ENCODE measurements at regions not wholly inside any gene's neighbourhood (a gene's known extent, or its start where the extent isn't known, plus 50 kb on each side); places are given as distances from the start of the nearest gene placed in this dataset.
"Not testable (repeated sequence)": the region's sequence is repeated elsewhere in the genome, so short reads cannot be mapped to it uniquely, and the experiment has no call there.

DNA sequence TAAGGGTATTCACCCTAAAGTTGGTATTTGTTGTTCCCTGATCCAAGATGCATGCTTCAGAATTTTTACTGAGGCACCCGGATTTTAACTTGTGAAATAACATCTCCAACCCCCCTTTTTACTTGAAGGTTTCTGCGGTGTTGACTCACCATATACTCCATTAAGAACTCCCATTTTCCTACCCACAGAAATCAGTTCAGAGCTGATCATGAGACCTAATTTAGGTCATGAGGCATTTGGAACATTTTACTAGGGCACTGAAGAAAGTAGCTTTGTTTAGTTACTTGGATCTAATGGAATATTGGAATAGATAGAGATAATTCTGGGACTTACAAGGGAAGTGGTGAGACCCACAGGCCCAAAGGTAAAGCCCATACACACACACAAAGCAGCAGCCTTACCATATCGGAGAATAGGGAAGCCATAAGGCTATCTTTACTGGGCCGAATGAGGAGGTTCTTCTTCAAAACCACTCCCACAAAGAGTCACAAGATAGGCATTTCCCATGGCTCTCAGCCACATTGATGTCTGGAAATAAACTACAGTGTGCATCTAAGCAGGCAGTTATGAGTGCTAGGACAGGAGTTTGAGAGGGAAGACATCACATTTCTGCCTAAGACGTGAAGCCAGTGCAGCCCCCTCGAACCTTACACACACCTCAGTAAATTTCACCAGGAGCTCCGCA, 681.0 kb upstream of the LRRTM4 start:
- no peak for DNase-seq (ENCODE audit: extremely low read depth in 1 of 11, low read depth in 9 of 11, low spot score in 4 of 11)

DNA sequence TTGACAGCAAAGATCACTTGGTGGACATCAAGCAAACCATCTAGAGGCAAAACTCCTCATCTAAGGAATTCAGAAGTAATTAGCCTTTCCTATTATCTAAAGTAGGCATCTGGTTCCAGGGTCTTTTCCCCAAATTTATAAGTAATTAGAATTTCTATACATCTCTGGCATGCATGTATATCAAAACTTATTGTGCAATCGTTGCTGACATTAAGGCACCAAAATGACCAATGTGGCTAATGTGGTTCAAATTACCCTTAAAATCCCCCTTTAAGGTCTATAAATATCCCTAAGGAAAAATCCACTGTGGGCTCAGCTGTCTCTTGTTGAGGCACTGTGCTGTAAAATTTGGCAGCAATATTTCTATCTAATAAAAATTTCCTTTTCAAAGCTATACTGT, 695.9 kb upstream of the LRRTM4 start:
- no peak for DNase-seq (ENCODE audit: extremely low read depth in 1 of 11, low read depth in 9 of 11, low spot score in 4 of 11)

DNA sequence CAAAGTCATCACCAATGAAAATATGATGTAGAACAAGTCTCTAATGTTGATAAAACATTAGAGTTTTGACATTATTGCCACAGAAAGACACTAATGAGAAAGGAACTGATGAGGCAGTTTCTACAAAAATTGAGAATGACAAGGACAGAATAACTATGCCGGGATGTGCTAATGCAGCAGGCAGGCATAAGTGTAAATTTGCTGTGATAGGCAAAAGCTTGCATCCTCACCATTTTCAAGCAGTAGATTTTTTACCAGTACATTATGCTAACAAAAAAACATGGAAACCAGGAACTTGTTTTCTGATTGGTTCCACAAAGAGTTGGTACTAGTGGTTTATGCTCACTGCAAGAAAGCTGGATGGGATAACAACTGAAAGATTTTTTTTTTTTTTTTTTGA, 715.5 kb upstream of the LRRTM4 start:
- no peak for DNase-seq (ENCODE audit: extremely low read depth in 1 of 11, low read depth in 9 of 11, low spot score in 4 of 11)

DNA sequence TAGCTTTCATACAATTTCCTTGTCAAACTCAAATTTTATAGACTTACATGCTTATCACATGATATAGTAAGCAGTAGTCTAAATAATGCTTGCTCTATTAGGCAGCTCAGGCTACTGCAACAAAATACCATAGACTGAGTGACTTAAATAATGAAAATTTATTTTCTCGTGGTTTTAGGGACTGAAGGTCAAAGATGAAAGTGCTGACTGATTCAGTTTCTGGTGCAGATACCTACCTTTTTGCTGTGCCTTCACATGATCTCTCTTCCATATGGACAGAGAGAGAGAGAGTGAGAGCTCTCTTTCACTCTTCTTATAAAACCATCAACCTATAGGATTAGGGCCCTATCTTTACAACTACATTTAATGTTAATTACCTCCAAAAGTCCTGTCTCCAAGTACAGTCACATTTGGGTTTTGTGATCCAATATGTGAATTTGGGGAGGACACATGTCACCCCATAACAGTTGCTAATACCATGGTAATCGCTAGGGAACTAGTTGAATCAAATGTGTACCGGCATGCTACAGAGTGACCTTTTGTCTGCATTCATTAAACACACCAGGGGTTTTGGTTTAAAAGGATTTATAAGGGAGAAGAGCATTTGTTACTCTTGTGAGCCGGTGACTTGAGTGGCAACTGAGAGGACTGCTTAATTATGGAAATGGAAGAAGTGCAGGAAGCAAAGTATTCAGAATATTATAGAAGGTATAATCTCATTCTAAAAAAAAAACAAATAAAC, 723.4 kb upstream of the LRRTM4 start:
- no peak for DNase-seq (ENCODE audit: extremely low read depth in 1 of 11, low read depth in 9 of 11, low spot score in 4 of 11)

DNA sequence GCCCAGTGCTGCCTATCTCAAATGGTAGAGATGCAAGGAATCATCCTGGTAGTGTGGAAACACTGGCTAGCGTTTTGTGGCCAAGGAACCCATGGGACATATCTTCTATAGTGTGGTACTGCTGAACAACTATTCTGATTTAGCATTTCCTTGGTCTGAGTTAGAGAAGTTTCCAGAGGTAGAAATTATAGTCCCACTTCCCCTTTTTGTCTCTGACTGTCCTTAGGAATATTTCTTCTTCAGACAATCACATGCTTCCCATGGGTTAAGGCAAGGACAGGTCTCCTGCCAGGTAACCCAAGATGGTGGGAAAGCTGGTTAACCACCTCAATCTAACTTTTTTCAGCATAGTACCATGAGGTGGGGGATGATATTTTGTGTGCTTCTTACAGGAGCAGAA, 729.5 kb upstream of the LRRTM4 start:
- no peak for DNase-seq (ENCODE audit: extremely low read depth in 1 of 11, low read depth in 9 of 11, low spot score in 4 of 11)

DNA sequence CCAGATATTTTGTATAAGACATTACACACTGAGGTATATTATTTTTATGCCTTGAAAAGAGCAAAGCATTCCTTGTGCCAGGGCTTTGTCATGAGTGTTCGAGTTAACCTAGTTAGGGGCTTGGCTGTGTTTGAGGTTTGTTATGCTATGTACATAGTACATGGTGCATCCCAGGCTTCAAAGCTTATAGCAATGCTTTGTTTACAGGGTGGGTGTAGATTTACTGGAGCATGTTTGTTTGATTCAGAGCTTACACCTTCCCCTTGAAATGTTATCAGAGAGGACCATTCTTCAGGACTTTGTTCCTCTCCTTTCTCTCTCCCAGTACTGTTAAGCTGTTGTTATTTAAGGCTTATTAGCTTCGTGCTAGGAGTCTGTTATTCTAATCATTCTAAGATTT, 738.7 kb upstream of the LRRTM4 start:
- no peak for DNase-seq (ENCODE audit: extremely low read depth in 1 of 11, low read depth in 9 of 11, low spot score in 4 of 11)

DNA sequence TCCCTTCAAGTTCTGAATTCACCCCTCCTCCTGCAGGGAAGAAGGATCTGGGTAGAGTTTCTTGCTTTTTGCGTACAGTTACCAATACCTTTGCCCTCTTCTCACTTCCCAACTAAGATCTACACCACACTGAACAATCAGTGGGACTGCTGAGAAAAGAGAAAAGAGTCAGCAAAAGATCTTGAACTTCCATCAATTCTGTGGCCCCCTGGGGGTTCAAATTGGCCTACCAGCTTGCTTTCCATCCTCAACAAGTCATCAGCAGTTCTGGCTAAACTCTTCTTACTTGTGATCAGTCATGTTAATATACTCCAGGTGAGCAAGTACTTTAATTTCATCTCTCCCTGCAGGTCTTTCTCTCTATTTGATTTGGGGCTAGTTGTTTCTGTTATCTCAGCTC, 739.3 kb upstream of the LRRTM4 start:
- no peak for DNase-seq (ENCODE audit: extremely low read depth in 1 of 11, low read depth in 9 of 11, low spot score in 4 of 11)

DNA sequence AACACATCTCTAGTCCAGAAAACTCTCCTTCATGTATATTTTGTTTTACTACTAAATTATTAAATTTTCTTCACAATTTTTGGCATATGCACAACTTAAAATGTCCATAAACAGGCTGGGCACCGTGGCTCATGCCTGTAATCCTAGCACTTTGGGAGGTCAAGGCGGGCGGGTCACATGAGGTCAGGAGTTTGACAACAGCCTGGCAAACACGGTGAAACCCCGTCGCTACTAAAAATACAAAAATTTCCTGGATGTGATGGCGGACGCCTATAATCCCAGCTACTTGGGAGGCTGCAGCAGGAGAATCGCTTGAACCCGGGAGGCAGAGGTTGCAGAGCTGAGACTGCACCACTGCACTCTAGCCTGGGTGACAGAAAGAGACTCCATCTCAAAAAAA, 739.9 kb upstream of the LRRTM4 start:
- not testable (repeated sequence) for DNase-seq (ENCODE audit: extremely low read depth in 1 of 11, low read depth in 9 of 11, low spot score in 4 of 11)

DNA sequence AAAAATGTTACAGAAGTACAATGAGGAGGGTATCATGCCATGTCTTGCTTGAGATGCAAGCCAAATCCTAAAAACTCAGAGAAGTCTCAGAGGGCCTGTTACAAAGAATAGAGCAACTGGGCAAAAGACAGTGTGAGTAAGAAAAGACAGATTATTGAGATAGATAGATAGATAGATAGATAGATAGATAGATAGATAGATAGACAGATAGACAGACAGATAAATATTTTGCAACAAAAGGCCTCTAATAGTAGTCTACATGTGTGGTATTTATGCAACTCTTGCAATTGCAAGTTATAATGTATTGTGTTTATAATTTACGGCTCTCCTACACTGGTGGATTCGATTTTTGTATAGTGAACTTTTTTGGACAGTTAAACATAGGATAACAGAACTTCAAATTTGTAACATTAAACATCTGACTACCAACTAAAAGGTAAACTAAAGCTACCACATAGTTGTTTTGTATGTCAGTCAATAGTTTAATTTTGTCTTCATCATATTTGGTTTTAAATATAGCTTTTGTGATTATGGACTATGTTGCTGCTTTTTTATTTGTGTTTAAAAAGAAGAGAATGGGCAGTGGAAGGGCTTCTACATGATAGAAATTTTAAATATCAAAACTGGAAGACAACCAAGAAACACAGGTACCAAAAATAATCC, 740.7 kb upstream of the LRRTM4 start:
- no peak for DNase-seq (ENCODE audit: extremely low read depth in 1 of 11, low read depth in 9 of 11, low spot score in 4 of 11)

DNA sequence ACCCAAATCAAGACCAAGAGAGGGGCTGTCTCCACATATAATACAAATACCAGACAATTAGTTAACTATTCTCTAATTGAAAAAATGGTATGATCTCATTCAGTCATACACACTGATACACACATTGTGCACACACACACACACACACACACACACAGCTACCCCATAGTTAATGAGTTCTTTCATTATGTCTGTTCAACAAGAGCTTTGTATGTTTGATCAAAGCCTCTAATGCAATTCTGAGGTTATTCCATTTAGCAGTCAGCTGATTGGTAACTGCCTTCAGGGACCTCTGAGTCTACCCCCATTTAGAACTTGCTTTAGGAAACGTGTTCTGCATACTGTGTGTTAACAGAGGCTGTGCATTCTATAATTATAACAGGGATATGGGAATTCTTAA, 741.4 kb upstream of the LRRTM4 start:
- DNase-seq (ENCODE audit: extremely low read depth in 1 of 11, low read depth in 9 of 11, low spot score in 4 of 11), result no peak

DNA sequence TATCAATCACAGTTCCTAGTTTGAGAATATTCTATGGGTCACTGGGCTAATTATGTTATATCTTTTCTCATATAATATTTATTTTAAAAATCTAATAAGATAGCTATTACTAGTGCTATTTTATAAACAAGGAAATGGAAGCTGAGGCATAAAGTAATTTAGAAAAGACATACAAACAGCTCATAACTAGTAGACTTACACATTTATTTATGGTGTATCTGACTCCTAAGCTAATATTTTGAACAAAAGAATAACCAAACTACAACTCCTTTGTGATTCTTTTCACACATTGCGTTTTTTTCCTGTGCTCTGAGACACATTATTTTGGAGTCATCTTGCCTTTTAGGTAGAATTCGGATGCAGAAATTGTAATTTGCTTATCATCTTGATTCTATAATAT, 742.0 kb upstream of the LRRTM4 start:
- no peak for DNase-seq (ENCODE audit: extremely low read depth in 1 of 11, low read depth in 9 of 11, low spot score in 4 of 11)

DNA sequence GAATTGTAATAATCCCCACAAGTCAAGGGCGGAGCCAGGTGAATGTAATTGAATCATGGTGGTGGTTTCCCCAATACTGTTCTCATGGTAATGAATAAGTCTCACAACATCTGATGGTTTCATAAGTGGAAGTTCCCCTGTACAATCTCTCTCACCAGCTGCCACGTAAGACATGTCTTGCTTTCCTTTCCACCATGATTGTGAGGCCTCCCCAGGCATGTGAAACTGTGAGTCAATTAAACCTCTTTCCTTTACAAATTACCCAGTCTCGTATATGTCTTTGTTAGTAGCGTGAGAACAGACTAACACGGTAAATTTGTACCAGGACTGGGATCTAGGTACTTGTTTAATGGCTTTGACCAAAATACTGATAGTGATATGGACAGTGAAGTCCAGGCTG, 744.3 kb upstream of the REG3G start:
- DNase-seq (ENCODE audit: extremely low read depth in 1 of 11, low read depth in 9 of 11, low spot score in 4 of 11), result no peak

DNA sequence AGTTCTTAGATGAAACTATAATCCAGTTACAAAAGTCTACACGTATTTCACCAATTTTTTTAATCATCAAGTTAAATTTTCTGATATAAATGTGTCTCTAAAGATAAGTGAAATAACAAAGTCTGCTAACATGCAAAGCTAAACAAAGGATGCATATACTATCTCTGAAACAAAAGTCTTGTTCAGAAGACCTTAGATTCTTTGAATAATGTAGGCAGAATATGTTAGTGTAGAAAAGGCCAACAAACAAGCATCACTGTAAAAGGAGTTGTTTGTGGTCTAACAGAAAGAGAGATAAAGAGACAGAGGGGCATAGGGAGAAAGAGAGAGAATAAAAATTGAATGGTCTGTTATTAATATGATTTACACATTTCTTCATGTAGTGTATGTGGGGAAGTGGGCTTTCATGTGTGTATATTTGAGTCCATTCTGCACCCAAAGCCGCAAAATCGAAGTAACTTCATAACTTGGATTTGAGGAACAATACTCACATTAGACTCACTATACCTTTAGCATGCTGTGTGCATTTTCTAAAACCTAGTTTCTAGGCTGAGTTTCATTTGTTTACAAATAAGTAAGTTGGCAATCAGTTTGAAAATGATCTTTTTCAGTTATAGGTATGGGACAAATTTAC, 734.8 kb upstream of the REG3G start:
- DNase-seq (ENCODE audit: extremely low read depth in 1 of 11, low read depth in 9 of 11, low spot score in 4 of 11), result no peak

DNA sequence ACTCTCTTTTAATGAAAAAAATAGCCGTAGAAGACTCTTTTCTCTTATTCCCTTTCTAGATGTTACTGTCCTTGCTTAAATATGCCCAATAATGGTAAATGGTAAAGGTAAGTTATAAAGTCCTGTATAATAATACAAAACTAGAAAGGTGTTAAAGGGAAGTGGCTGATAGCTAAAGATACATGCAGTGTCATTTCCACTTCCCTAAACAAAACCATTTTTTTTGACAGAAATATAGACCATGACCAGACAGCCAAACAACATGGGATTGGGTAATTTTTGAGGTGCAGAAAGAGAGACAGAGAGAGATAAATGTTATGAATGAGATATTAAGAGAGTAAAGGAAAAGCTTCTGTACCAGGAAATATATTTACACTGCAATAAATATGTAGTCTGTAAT, 731.7 kb upstream of the REG3G start:
- no peak for DNase-seq (ENCODE audit: extremely low read depth in 1 of 11, low read depth in 9 of 11, low spot score in 4 of 11)

DNA sequence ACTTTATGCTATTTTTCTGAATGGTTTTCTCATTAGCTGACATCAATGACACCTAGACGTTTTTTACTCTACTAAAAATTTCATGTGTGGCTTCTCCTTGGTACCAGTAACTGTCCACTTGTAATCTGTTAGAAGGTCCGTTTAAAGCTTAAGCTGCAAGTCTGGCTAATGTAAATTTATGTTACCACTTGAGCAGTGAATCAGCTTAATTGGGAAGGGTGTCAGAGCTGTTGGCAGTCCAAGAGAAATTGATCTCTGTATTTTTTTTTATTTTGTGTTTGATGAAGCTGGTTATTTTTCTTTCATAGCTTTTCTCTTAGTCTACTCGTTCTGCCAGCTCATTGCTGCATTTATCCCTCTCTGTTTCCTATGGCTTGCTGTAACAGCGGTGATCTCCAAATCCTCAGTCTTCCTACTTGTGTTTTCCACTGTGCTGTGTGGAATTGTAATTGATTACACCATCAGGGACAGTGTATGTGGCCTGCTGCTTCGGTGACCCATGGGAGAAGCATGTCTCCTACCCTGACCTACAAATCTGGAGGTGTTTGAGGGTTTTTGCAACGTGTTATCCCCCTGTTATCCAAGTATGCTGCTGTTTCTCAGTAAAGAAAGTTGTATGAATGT, 724.2 kb upstream of the REG3G start:
- DNase-seq (ENCODE audit: extremely low read depth in 1 of 11, low read depth in 9 of 11, low spot score in 4 of 11), result no peak

DNA sequence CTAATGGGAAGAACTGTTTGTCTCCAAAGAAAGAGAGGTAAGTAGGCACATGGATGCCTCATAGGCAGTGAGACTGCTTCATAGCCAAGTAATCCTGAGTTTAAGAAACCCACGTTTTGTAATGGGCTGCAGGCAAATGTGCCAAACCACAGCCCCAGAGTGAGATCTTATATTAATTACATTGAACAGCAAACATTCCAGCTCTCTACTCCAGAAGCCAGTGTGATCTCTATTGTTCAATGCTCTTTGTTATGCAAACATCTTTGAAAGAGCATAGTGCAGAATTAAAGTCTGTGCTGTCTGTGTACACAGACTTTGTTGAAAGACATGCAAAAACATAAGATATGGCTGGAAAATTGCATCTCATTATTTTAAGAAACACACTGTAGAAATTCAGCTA, 720.8 kb upstream of the REG3G start:
- DNase-seq (ENCODE audit: extremely low read depth in 1 of 11, low read depth in 9 of 11, low spot score in 4 of 11), result no peak

DNA sequence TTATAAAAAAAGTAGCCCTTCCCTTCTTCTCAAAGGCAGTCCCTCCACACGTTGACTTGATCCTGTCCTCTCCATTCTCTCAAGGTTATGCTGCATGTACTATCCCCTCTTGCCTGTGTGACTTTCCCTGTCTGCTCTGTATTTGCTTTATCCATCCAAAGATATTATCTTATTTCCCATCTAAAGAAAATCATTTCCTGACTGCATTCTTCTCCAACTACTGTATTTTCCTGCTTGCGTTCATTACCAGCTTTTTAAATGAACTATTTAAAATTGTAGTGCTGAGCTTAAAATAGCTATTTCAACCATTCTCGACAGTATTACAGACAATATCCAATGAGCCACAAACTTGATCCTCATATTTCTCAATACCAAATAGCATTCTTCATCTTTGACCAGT, 716.0 kb upstream of the REG3G start:
- no peak for DNase-seq (ENCODE audit: extremely low read depth in 1 of 11, low read depth in 9 of 11, low spot score in 4 of 11)

DNA sequence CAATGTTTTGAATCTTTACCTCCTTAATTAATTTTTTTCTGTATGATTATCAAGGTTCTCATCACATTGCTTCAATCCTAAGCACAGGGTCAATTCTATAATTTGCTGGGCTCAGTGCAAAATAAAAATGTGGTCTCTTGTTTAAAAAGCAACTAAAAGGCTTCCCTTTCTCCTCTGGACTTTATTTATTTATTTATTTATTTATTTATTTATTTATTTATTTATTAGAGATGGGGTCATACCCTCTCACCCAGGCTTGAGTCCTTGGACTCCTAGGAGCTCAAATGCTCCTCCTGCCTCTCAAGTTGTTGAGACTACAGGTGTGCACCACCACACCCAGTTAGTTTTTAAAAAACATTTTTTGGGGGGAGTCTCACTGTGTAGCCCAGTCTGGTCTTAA, 710.1 kb upstream of the REG3G start:
- no peak for DNase-seq (ENCODE audit: extremely low read depth in 1 of 11, low read depth in 9 of 11, low spot score in 4 of 11)

DNA sequence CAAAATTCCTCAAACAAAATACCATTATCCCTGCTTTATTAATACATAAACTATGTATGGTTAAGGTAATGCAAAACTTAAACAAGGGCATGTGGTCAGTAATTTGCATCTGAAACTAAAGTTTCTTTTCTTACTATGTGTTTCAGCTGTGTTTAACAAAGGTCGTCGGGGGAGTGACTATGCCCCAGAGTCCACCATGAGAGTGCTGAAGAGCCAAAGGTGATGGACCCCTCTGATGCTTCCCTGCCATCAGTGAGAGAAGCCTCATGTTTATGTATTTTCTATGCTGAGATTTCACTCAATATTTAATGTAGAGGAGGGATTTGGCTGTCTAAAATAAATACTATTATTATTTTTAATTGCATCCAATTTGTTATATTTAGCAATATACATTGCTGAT, 707.2 kb upstream of the REG3G start:
- no peak for DNase-seq (ENCODE audit: extremely low read depth in 1 of 11, low read depth in 9 of 11, low spot score in 4 of 11)

DNA sequence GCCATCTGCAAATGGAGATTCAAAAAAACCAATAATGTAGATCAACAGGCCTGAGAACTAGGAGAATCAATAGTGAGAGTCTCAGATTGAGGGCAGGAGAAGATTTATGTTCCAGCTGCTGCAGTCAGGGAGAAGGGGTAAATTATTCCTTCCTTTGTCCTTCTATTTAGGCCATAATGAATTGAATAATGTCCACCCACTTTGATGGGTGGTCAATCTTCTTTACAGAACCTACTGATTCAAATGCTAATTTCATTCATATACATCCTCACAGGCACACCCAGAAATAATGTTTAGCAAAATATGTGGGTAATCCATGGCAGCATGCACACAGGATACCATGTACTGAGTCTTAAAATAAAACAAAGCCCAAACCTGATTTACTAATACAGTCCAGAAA, 695.3 kb upstream of the REG3G start:
- no peak for DNase-seq (ENCODE audit: extremely low read depth in 1 of 11, low read depth in 9 of 11, low spot score in 4 of 11)
